NB4 (cell line): ENCODE measurements at regions not wholly inside any gene's neighbourhood (a gene's known extent, or its start where the extent isn't known, plus 50 kb on each side); places are given as distances from the start of the nearest gene placed in this dataset.

Experiments used
- DNase-seq: peaks from one replicate; pipeline ENCODE4 v3.0.0; 2010; ENCODE audit warnings: low read depth
- H3K4me3 ChIP-seq: one replicate; pipeline ENCODE4 v1.5.1; 2011; ENCODE audit warnings: mild to moderate bottlenecking, low read depth, low read length, moderate library complexity
- CTCF ChIP-seq: IDR thresholded peaks from one replicate; pipeline ENCODE4 v1.5.1; 2012; ENCODE audit warnings: low read depth, low read length
- MAX ChIP-seq: IDR thresholded peaks from 2 replicates; pipeline ENCODE4 v1.6.1; 2011; ENCODE audit warnings: low read depth, low read length
- MYC ChIP-seq: IDR thresholded peaks from 2 replicates; pipeline ENCODE4 v1.6.1; 2011; ENCODE audit warnings: low read depth, low read length
- POLR2A ChIP-seq: IDR thresholded peaks from 2 replicates; pipeline ENCODE4 v1.6.1; 2011; ENCODE audit warnings: mild to moderate bottlenecking; ENCODE audit not compliant: insufficient read length; ENCODE audit errors: extremely low read depth

- TF ChIP-seq CTCF (no peak), MYC (no peak), MAX (no peak), POLR2A (no peak)
- no peak overlapping the region for H3K4me3 ChIP-seq
- no peak for DNase-seq
Observed at GRCh38 chr9:107118863-107119624, 164.0 kb upstream of the RAD23B start.

GRCh38 chr9:107119735-107120134 is 163.3 kb upstream of the RAD23B start:
- H3K4me3 ChIP-seq = no peak overlapping the region
- TF ChIP-seq POLR2A (no peak), MYC (no peak), MAX (no peak), CTCF (no peak)
- peak; percentile 5 for DNase-seq

GRCh38 chr9:107123389-107123788 is 159.7 kb upstream of the RAD23B start:
- no peak for DNase-seq
- no peak overlapping the region for H3K4me3 ChIP-seq
- TF ChIP-seq MYC (no peak), CTCF (no peak), POLR2A (no peak), MAX (no peak)

GRCh38 chr9:107127608-107128007 is 155.5 kb upstream of the RAD23B start:
- peak; percentile 3 for DNase-seq
- H3K4me3 ChIP-seq = no peak overlapping the region
- no peak for TF ChIP-seq POLR2A
- no peak for TF ChIP-seq CTCF
- no peak for TF ChIP-seq MAX
- TF ChIP-seq MYC = no peak

GRCh38 chr9:107131108-107131799 is 151.8 kb upstream of the RAD23B start:
- no peak for DNase-seq
- TF ChIP-seq CTCF (no peak), MAX (no peak), MYC (no peak), POLR2A (no peak)

More at GRCh38 chr9:107131108-107131799, 151.8 kb upstream of the RAD23B start:
- H3K4me3 ChIP-seq = no peak overlapping the region
